Choroid plexus epithelial cell (primary cell): ENCODE measurements at regions not wholly inside any gene's neighbourhood (a gene's known extent, or its start where the extent isn't known, plus 50 kb on each side); places are given as distances from the start of the nearest gene placed in this dataset.

Experiments
- DNase-seq: peaks from one replicate; pipeline ENCODE4 v3.0.0-alpha.2; 2010; ENCODE audit warnings: low read depth
- H3K4me3 ChIP-seq: 2 replicates; pipeline ENCODE4 v1.5.1; 2011; ENCODE audit warnings: low read depth, mild to moderate bottlenecking, control low read depth, low read length, moderate library complexity
- TF ChIP-seq, protein P1 (sequence below): conservative IDR thresholded peaks from 2 replicates; pipeline ENCODE4 v1.5.1; 2011; ENCODE audit warnings: low read depth, mild to moderate bottlenecking, control low read depth, inconsistent platforms, low read length, moderate library complexity

DNA sequence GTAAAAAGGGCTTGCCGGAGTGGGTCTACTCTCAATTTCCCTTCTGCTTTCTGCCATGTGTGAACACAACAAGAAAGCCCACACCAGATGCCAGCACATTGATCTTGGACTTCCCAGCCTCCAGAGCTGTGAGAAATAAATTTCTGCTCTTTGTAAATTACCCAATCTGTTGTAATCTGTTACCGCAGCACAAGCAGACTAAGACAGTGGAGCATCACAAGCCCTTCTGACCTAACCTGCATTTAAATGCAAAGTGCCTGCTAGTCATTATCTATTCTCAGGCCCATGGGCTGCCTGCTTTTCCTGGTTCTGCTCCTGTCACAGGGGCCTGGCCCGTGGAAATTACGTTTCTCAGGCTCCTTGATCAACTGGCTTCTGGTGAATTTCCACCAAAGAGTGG is 199.3 kb upstream of the AUTS2 start:
- DNase-seq: no peak
- H3K4me3 ChIP-seq: no peak overlapping the region
- TF ChIP-seq, protein P1, sequence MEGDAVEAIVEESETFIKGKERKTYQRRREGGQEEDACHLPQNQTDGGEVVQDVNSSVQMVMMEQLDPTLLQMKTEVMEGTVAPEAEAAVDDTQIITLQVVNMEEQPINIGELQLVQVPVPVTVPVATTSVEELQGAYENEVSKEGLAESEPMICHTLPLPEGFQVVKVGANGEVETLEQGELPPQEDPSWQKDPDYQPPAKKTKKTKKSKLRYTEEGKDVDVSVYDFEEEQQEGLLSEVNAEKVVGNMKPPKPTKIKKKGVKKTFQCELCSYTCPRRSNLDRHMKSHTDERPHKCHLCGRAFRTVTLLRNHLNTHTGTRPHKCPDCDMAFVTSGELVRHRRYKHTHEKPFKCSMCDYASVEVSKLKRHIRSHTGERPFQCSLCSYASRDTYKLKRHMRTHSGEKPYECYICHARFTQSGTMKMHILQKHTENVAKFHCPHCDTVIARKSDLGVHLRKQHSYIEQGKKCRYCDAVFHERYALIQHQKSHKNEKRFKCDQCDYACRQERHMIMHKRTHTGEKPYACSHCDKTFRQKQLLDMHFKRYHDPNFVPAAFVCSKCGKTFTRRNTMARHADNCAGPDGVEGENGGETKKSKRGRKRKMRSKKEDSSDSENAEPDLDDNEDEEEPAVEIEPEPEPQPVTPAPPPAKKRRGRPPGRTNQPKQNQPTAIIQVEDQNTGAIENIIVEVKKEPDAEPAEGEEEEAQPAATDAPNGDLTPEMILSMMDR: no peak

DNA sequence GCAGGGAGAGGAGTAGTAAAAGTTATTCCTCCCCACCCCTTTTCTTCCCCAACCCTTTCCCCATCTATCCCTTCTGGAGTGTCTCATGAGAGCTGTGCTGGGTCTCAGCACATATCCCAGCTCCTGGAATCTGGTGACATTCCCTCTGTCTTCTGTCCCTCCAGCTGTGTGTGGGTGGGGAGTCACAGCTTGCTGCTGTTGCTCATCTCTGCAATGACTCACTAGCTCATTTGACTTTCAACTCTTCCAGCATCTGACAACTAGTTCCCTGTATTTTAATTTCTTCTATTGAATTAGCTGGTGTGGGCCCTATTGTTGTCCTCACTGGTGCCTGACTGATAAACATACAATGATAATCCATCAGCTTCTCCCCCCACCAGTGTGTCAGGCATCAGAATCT is 198.9 kb upstream of the AUTS2 start:
- no peak overlapping the region for H3K4me3 ChIP-seq
- peak; percentile 13 for DNase-seq
- TF ChIP-seq, protein P1: no peak

DNA sequence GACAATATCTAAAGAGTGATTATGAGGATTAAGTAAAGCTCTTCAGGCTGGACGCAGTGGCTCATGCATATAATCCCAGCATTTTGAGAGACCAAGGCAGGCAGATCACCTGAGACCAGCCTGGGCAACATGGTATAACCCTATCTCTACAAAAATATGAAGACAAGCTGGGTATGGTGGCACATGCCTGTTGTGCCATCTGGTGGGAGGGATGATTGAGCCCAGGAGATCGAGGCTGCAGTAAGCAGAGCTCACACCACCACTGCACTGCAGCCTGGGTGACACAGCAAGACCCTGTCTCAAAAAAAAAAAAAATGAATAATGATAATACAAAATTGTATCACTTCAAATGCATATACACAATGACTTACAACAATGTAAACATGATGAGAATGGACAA is 195.6 kb upstream of the AUTS2 start:
- TF ChIP-seq, protein P1: no peak
- DNase-seq: no peak
- H3K4me3 ChIP-seq: no peak overlapping the region

DNA sequence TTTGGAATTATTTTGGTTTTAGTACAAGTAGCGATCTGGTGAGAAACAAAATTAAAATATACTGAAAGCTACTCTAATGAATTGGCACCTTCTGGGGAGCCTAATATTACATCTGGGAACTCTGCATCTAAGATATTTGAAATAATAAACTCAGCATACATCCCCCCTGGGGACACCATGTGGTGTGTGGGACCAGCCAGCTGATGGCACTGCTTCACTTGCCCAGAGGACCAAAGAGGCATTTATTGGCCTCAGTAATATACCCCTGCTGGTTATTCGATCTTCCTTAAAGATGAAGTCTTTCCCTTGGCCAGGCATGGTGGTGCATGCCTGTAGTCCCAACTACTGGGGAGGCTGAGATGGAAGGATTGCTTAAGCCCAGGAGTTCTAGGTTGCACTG is 195.1 kb upstream of the AUTS2 start:
- TF ChIP-seq, protein P1: no peak
- no peak overlapping the region for H3K4me3 ChIP-seq
- DNase-seq: no peak

DNA sequence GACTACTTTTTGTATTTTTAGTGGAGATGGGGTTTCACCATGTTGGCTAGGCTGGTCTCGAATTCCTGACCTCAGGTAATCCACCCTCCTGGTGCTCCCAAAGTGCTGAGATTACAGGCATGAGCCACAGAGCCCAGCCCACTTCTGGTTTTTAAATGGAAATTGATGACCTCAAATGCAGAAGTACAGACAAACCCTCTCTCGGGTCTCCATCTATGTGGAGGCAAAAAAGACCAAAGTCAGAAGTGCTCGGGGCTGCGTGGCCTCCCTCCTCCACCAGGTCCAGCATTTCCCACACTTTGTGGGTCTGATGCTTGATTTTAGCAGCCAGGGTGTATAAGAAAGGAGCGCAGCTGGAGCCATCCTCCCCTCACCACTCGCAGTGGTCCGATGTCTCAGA is 187.3 kb upstream of the AUTS2 start:
- TF ChIP-seq, protein P1: no peak
- H3K4me3 ChIP-seq: no peak overlapping the region

DNA sequence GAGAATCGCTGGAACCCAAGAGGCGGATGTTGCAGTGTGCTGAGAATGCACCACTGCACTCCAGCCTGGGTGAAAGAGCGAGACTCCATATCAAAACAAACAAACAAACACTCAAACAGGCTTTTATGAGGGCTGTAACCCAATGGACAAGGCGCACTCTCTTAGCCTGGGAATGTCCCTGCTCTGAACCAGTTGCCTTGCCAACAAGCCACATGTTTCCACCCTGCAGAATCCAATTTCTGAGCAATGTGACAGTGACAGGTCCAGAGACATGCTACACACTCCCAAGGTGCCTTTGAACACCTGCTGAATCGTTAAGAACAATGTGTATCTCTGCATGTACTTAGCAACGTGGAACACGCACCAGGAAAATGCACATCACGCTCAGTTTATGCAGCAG is 186.8 kb upstream of the AUTS2 start:
- no peak overlapping the region for H3K4me3 ChIP-seq
- TF ChIP-seq, protein P1: no peak
- DNase-seq: no peak

More for the DNA sequence above, 187.3 kb upstream of the AUTS2 start:
- DNase-seq: no peak

DNA sequence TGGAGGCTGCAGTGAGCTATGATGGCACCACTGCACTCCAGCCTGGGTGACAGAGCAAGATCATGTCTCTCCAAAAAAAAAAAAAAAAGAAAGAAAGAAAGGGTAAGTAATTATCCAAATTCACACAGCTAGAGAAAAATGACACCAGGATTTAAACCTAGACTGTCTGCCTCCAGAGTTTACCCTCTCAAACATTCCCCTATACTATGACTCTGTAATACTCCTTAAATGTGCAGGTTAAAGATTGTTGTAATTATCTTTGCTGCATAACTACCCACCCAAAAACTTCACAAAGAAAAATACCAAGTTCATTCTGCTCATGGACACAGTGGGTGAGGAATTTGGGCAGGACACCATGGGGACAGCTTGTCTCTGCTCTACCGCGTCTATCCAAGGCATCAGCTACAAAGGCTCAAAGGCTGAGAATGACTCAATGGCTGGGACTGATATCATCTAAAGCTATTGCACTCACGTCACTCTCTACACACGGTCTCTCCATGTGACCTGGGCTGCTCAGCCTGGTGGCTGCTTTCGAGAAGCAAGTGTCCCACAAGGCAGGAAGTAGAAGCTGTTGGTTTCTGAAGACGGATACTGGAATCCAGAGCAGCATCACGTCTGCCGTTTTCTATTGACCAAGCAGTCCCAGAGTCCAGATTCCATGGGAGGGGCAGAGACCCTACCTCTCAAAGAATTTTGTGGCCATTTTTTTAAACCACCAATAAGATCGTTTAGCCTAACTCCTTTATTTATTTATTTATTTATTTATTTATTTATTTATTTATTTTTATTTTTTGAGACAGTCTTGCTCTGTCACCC is 185.7 kb upstream of the AUTS2 start:
- no peak overlapping the region for H3K4me3 ChIP-seq
- TF ChIP-seq, protein P1: no peak
- DNase-seq: peak; percentile 10
